ENCODE measurements at regions not wholly inside any gene's neighbourhood (a gene's known extent, or its start where the extent isn't known, plus 50 kb on each side); places are given as distances from the start of the nearest gene placed in this dataset.
"Not testable (repeated sequence)": the region's sequence is repeated elsewhere in the genome, so short reads cannot be mapped to it uniquely, and the experiment has no call there.

DNA sequence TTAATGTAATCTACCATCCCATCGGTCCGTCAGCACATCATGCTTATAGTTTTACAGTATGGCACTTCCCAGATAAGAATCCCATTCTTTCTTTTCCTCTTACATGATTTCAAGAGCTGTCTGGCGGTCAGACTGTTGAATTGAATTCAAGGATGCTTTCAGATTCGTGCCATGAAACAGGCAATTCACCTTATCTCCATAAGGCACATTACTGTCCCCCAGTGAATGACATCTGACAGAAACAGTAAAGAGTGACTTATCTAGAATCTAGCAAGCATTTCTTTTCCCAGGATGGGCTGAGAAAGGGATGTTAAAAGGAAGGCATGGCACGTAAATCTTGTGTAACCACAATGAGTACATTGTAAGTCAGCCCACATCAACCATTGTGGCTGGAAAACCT lies 61.1 kb upstream of the SEM1 start:
- H3K27ac ChIP-seq: no peak overlapping the region
- WGBS, 10 experiments: 25 to 95% (median 71%) methylated on average over 2 to 5 of the region's 5 CpGs
- no peak for ATAC-seq (replicated peaks in 6 of 8)
- in situ Hi-C loops (cut with MboI; ENCODE audit: low pct_unique_long_range_greater_than_20kb in 2 of 9, low sequenced_read_pairs in 9 of 9, unreplicated experiment in 9 of 9): no loop called here
- no peak overlapping the region for H3K4me3 ChIP-seq
- H3K4me1 ChIP-seq (replicated peaks in 1 of 2): peaks cover 0 to 5% of the 10 kb centered on the region in 2 donors

DNA sequence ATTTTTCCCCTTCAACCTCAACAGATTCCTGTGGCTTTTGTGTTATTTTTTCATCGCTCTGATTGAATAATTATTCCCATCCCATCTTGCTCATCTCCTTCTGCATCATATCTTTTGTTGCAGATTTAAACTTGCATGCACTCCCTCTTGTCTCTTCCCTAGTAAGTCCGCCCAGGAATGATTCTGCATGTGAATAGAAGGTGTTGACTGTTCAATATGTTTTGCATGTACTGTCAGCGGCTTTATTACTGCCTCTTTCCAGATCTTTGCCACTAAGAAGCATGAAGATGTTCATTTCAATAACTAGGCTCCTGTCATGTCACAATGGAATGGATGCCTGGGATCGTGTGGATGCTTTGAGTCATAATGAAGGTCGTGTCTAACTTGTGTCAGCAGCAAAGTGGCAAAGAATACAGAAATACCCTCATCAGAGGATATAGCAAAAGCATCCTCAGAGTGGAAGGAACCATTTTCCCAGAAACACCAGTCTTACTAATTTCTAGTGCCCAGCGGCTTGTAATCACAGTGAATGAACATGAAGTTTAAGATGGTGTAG lies 62.6 kb upstream of the SEM1 start:
- in situ Hi-C loops (cut with MboI; ENCODE audit: low pct_unique_long_range_greater_than_20kb in 2 of 9, low sequenced_read_pairs in 9 of 9, unreplicated experiment in 9 of 9): no loop called here
- 13 to 100% (median 60%) methylated on average over 1 to 6 of the region's 6 CpGs; no CpG with 5 or more reads in 1 of the 10 experiments for WGBS, 10 experiments
- no peak overlapping the region for H3K4me3 ChIP-seq
- H3K27ac ChIP-seq: no peak overlapping the region
- peaks cover 0 to 5% of the 10 kb centered on the region in 2 donors for H3K4me1 ChIP-seq (replicated peaks in 1 of 2)
- ATAC-seq (replicated peaks in 6 of 8): peak in 2 of 8 experiments; percentile 13 to 58

DNA sequence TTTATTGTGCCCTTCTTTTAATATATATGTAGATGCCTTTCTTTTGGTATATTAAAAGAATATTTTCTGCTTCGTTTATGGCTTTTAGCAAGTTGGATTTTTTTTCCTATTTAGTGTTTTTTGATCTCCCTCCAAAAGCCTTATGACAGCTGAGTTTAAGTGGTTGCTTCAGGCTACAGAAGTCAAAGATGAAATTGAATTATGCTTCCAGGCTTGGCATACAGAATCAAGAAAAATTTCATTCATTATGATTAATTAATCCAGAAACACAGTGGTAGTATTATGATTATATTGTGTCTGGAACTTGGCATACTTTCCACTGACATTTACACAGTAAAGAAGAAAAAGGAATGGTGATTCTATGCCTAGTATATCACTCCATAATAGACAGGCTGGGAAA lies 63.8 kb upstream of the SEM1 start:
- 0 to 100% (median 30%) methylated on average over 1 of the region's 1 CpG for WGBS, 10 experiments
- in situ Hi-C loops (cut with MboI; ENCODE audit: low pct_unique_long_range_greater_than_20kb in 2 of 9, low sequenced_read_pairs in 9 of 9, unreplicated experiment in 9 of 9): no loop called here
- ATAC-seq (replicated peaks in 6 of 8): no peak
- Histone ChIP-seq H3K27ac (no peak overlapping the region), H3K4me1 (replicated peaks in 1 of 2) (peaks cover 0 to 5% of the 10 kb centered on the region in 2 donors), H3K4me3 (no peak overlapping the region)

DNA sequence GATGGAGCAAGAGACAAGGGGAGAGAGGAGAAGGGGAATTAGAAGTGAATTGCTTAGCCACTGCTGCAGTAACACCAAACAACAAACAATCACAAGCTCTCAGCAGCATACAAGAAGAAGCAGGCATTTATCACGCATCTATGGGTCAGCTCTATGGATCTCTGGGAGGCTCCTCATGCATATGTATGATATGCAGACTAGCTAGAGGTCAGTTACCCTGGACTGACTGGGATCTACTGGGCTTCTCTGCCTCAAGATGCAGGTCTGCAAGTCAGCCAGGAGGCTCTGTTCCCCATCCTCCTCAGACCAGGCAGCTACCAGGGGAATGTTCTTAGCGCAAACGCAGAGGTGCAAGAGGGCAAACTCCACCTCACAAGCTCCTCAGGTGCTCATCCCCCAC lies 64.7 kb upstream of the SEM1 start:
- Histone ChIP-seq H3K4me3 (no peak overlapping the region), H3K27ac (no peak overlapping the region), H3K4me1 (replicated peaks in 1 of 2) (peaks cover 0 to 5% of the 10 kb centered on the region in 2 donors)
- in situ Hi-C loops (cut with MboI; ENCODE audit: low pct_unique_long_range_greater_than_20kb in 2 of 9, low sequenced_read_pairs in 9 of 9, unreplicated experiment in 9 of 9): no loop called here
- peak in 6 of 8 experiments; percentile 36 to 87 (median 56) for ATAC-seq (replicated peaks in 6 of 8)
- WGBS, 10 experiments: 48 to 100% (median 70%) methylated on average over 2 to 3 of the region's 3 CpGs; no CpG with 5 or more reads in 5 of the 10 experiments

DNA sequence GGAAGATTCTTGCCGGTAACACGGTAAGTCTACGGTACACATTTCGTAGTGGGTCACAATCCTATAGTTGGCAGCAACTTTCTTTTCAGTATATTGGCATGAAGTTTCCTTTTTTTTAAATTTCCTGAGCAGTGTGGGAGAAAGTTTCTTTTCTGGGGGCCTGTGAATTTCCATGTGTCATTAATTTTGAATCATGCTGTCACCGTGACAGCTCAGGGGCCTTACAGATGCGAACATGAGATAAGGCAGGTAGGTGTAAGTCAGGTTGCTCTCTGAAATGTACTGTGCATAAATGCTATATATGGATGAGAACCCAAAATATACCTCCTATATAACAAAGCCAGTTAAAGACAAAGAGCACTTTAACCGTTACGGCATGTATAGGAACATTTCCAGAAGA lies 65.4 kb upstream of the SEM1 start:
- Histone ChIP-seq H3K4me1 (replicated peaks in 1 of 2) (peaks cover 0 to 5% of the 10 kb centered on the region in 2 donors), H3K4me3 (no peak overlapping the region), H3K27ac (no peak overlapping the region)
- in situ Hi-C loops (cut with MboI; ENCODE audit: low pct_unique_long_range_greater_than_20kb in 2 of 9, low sequenced_read_pairs in 9 of 9, unreplicated experiment in 9 of 9): no loop called here
- ATAC-seq (replicated peaks in 6 of 8): no peak
- WGBS, 10 experiments: 69 to 100% (median 88%) methylated on average over 2 to 8 of the region's 8 CpGs; no CpG with 5 or more reads in 2 of the 10 experiments

DNA sequence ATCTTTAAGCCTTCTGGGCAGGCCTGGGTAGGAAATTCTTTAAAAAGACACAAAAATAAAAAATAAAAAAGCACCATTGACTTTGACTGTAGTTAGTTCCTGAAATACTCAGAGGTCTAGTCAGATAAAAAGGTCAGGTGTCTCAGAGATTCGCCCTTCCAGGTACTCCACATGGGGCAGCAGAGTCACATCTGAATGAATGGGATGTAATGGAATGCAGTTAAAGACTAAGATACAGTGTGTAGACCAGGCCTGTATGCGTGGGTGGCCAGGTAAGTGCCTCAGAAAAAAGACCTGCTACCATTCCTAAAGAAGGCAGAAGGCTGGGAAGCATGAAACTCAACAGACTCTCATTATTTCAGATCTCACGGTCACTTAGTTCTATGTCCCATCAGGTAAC lies 68.6 kb upstream of the SEM1 start:
- in situ Hi-C loops (cut with MboI; ENCODE audit: low pct_unique_long_range_greater_than_20kb in 2 of 9, low sequenced_read_pairs in 9 of 9, unreplicated experiment in 9 of 9): no loop called here
- no peak for ATAC-seq (replicated peaks in 6 of 8)
- 29 to 100% (median 66%) methylated on average over 1 to 3 of the region's 3 CpGs; no CpG with 5 or more reads in 4 of the 10 experiments for WGBS, 10 experiments
- peaks cover 0 to 5% of the 10 kb centered on the region in 2 donors for H3K4me1 ChIP-seq (replicated peaks in 1 of 2)
- H3K27ac ChIP-seq: no peak overlapping the region
- H3K4me3 ChIP-seq: no peak overlapping the region

DNA sequence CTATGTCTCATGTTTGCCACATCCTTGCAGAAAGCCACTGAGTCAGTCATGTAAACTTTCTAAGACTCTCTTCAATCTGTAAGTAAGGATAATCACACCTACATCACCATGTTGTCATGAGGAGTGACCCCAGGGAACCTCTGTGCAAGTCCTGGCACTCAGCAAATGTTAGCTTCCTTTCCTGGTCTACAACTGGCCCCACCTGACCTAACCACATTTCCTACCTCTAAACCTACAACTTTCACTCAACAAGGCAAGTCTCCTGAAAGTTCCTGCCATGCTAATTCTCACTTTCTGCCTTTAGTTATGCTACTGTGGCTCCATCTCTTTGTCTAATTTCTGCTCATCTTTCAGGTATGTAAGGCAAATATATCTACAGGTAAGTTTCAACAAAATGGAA lies 72.3 kb upstream of the SEM1 start:
- H3K4me1 ChIP-seq (replicated peaks in 1 of 2): peaks cover 0 to 8% of the 10 kb centered on the region in 2 donors
- in situ Hi-C loops (cut with MboI; ENCODE audit: low pct_unique_long_range_greater_than_20kb in 2 of 9, low sequenced_read_pairs in 9 of 9, unreplicated experiment in 9 of 9): no loop called here
- no peak for ATAC-seq (replicated peaks in 6 of 8)

DNA sequence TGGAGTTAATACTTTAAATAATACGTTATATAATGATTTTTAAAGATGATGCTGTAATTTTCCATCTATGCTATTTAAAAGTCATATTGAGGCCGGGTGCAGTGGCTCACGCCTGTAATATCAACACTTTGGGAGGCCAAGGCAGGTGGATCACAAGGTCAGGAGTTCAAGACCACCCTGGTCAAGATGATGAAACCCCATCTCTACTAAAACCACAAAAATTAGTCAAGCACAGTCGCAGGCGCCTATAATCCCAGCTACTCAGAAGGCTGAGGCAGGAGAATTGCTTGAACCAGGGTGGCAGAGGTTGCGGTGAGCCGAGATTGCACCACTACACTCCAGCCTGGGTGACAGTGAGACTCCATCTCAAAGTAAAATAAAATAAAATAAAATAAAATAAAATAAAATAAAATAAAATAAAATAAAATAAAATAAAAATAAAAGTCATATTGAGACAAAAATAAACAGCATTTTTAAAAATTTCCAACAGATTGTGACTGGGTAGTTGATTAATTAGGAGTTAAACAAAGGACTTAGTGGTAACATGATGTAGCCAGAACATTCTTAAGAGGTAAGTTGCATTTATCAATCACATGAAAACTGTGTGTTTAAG lies 73.1 kb upstream of the SEM1 start:
- H3K4me3 ChIP-seq; H3K27ac ChIP-seq; H3K4me1 ChIP-seq (replicated peaks in 1 of 2); in situ Hi-C loops (cut with MboI; ENCODE audit: low pct_unique_long_range_greater_than_20kb in 2 of 9, low sequenced_read_pairs in 9 of 9, unreplicated experiment in 9 of 9); ATAC-seq (replicated peaks in 6 of 8): not testable (repeated sequence)
- WGBS, 10 experiments: 0 to 95% (median 73%) methylated on average over 3 to 7 of the region's 7 CpGs; no CpG with 5 or more reads in 1 of the 10 experiments

More for the DNA sequence above, 72.3 kb upstream of the SEM1 start:
- no peak overlapping the region for H3K27ac ChIP-seq
- no peak overlapping the region for H3K4me3 ChIP-seq

DNA sequence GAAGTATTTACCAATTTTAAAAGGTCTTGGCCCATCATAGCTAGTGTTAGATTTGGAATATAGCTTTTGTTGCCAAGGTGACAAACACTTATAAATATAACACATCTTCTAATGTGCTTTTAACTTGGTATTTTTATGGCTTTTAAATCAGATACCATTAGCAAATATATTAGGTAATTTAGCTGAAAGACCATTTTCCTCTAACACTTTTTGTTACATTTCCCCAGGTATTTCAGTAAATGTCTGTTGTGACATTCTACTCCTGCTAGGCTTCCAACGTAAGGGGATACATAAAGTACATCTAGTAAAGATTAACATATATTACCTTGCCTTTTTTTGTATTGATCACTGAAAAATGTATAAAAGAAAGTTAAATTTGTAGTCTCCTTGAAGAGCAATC lies 75.0 kb upstream of the SEM1 start:
- H3K4me3 ChIP-seq: no peak overlapping the region
- no peak overlapping the region for H3K27ac ChIP-seq
- ATAC-seq (replicated peaks in 6 of 8): no peak
- in situ Hi-C loops (cut with MboI; ENCODE audit: low pct_unique_long_range_greater_than_20kb in 2 of 9, low sequenced_read_pairs in 9 of 9, unreplicated experiment in 9 of 9): no loop called here
- H3K4me1 ChIP-seq (replicated peaks in 1 of 2): peaks cover 0 to 15% of the 10 kb centered on the region in 2 donors
- 0 to 100% (median 78%) methylated on average over 1 of the region's 1 CpG; no CpG with 5 or more reads in 3 of the 10 experiments for WGBS, 10 experiments

DNA sequence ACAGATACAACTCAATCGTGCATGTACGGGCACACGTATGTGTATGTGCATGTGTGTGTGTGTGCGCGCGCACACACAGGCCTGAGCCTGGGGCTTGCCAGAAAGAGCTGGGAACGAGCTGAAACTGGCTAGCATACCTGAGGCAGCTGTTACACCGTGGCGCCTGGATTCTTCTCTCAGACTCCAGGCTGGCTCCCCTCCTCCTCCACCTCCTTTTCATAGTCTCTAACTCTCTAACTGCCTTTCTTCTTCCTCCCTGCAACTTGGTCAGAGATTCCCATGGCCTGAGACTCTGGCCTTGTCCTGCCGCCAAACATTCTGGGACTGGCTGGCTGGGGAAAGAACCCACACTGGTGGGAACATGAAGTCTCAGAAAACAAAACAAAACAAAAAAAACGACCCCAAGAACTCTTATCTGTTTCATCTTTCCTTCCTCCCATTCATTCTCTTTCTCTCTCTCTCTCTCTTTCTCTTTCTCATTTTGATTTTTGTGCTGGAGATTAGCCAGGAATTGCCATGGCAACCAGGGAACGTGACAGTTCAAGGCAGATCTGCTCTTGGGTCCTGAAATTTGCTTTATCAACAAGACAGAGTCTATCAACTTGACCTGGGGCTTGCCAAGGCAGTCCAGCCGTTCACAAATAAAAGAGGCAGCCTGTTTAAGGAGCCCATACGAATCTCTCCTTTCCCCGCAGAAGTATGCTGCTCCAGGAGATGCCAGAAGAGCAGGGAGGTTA lies 76.8 kb upstream of the SEM1 start:
- Histone ChIP-seq H3K4me1 (replicated peaks in 1 of 2) (peaks cover 0 to 15% of the 10 kb centered on the region in 2 donors), H3K4me3 (no peak overlapping the region), H3K27ac (no peak overlapping the region)
- peak in 4 of 8 experiments; percentile 22 to 46 (median 39) for ATAC-seq (replicated peaks in 6 of 8)
- WGBS, 10 experiments: 11 to 60% (median 46%) methylated on average over 1 to 15 of the region's 15 CpGs; no CpG with 5 or more reads in 1 of the 10 experiments
- in situ Hi-C loops (cut with MboI; ENCODE audit: low pct_unique_long_range_greater_than_20kb in 2 of 9, low sequenced_read_pairs in 9 of 9, unreplicated experiment in 9 of 9): no loop called here

DNA sequence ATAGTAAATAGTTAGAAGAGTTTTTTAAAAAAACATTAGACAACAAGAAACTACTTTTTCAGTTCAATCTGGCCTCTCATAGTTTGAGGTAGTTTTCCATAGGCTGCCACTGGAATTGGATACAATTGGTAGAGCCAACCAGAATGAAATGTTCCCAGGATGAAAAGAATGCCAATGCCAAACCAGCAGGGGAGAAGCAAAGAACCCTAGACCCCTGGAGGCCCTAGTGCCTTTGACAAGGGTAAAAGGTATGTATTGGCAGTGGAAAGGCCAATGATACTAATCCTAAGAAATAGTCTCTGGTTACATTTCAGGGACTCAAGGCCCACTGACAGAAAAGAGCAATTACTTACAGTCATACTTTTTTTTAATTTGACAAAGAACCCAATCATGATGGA lies 77.4 kb upstream of the SEM1 start:
- ATAC-seq (replicated peaks in 6 of 8): no peak
- in situ Hi-C loops (cut with MboI; ENCODE audit: low pct_unique_long_range_greater_than_20kb in 2 of 9, low sequenced_read_pairs in 9 of 9, unreplicated experiment in 9 of 9): no loop called here
- Histone ChIP-seq H3K27ac (no peak overlapping the region), H3K4me1 (replicated peaks in 1 of 2) (peaks cover 0 to 15% of the 10 kb centered on the region in 2 donors), H3K4me3 (no peak overlapping the region)

DNA sequence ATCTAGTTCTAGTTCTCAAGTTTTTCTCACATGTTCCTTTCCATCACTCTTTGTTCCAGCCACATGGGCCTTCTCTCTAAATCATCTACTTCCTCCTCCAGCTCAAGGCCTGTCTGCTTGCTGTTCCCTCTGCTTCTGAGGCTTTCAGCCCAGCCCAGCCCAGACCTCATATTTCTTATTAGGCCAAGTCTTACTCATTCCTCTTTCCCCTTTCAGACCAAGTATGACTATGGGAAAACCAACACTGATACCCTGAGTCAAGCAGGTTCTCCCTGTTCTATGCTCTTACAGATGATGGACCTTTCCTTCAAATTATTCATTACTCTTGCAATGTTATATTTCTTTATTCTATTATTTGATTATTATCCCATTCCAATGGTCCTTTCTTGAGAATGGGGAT lies 80.3 kb upstream of the SEM1 start:
- in situ Hi-C loops (cut with MboI; ENCODE audit: low pct_unique_long_range_greater_than_20kb in 2 of 9, low sequenced_read_pairs in 9 of 9, unreplicated experiment in 9 of 9): no loop called here
- peaks cover 0 to 15% of the 10 kb centered on the region in 2 donors for H3K4me1 ChIP-seq (replicated peaks in 1 of 2)
- ATAC-seq (replicated peaks in 6 of 8): no peak
- H3K27ac ChIP-seq: no peak overlapping the region
- H3K4me3 ChIP-seq: no peak overlapping the region

DNA sequence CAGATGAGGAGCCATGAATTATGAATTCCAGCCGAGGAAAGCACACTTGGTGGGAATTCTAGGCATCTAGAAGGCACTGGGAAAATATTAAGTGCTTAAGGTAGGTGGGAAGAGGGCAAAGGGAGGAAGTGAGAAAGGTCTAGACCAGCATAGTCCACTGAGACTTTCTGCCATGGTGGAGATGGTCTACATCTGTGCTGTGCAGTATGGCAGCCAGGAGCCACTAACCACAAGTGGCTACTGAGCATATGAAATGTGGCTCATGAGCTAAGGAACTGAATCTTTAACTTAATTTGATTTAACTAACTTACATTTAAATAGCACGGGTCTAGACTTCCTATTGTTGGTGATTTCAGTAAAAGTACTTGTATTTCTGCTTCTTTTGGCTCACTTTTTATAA lies 82.5 kb upstream of the SEM1 start:
- Histone ChIP-seq H3K4me1 (replicated peaks in 1 of 2) (peaks cover 0 to 7% of the 10 kb centered on the region in 2 donors), H3K4me3 (no peak overlapping the region), H3K27ac (no peak overlapping the region)
- ATAC-seq (replicated peaks in 6 of 8): no peak
- in situ Hi-C loops (cut with MboI; ENCODE audit: low pct_unique_long_range_greater_than_20kb in 2 of 9, low sequenced_read_pairs in 9 of 9, unreplicated experiment in 9 of 9): no loop called here
- 0 to 83% (median 43%) methylated on average over 1 to 2 of the region's 2 CpGs; no CpG with 5 or more reads in 2 of the 10 experiments for WGBS, 10 experiments
